ENCODE measurements at regions not wholly inside any gene's neighbourhood (a gene's known extent, or its start where the extent isn't known, plus 50 kb on each side); places are given as distances from the start of the nearest gene placed in this dataset.

DNA sequence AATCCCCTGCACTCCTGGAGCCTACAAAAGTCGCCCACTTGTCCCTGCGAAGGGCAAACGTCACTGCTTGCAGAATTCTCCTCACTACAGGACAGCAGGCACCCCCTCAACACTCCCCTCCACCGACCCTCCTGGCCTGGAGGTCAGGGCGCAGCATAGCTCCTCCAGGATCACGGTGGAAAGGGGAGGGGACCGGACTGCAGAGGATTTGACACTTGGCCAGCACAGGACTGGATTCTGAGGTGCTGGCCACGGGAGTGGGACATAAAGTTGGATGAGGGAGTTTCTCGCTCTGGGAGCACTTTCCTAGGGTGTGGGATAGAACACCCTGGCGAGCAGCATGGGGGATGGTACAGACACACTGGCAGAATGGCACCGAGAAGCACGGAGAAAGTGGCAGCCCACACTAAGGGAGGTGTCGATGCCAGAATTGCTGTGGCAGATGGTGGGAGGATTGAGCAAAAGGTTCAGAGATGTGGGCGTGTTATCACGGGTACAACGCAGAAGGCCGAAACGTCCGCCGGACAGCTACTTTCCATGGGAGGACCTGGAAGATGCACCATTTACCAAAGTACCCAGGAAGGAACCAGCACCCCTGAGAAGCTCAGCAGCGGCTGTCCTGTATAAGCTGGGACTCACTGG, 51.4 kb upstream of the DIO3 start:
- H3K27me3 ChIP-seq: no peaks in the 10 kb centered on the region
- H3K36me3 ChIP-seq: no peaks in the 10 kb centered on the region
- TF ChIP-seq, protein P1, sequence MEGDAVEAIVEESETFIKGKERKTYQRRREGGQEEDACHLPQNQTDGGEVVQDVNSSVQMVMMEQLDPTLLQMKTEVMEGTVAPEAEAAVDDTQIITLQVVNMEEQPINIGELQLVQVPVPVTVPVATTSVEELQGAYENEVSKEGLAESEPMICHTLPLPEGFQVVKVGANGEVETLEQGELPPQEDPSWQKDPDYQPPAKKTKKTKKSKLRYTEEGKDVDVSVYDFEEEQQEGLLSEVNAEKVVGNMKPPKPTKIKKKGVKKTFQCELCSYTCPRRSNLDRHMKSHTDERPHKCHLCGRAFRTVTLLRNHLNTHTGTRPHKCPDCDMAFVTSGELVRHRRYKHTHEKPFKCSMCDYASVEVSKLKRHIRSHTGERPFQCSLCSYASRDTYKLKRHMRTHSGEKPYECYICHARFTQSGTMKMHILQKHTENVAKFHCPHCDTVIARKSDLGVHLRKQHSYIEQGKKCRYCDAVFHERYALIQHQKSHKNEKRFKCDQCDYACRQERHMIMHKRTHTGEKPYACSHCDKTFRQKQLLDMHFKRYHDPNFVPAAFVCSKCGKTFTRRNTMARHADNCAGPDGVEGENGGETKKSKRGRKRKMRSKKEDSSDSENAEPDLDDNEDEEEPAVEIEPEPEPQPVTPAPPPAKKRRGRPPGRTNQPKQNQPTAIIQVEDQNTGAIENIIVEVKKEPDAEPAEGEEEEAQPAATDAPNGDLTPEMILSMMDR (IDR thresholded peaks at IDR 0.05): no peak
- H3K9me3 ChIP-seq: no peaks in the 10 kb centered on the region
- no peaks in the 10 kb centered on the region for H3K4me1 ChIP-seq (ENCODE audit: control insufficient read depth in 1 of 2, insufficient read depth in 1 of 2, low read depth in 1 of 2, low read length in 1 of 2)
- H3K27ac ChIP-seq: no peak overlapping the region
- no peak overlapping the region for H3K4me3 ChIP-seq (ENCODE audit: low read depth in 1 of 2, low read length in 1 of 2)

DNA sequence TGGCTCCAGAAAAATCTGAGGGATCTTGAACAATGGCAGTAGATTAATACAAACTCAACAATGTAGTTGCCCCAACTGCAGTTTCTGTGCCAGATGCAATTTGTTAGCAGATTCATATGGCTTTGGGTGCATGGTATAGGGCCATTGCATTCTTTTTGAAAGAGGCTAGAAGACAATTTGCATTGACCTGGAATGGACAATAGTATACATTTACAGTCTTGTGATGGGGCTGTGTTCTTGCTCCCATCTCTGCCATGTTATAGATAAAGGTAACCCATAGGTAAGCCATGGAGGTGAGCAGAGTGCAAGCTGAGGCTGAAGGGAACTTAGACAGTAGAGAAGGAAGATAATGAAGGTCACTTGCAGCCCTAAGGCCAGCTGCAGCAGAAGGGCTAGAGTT, 50.1 kb upstream of the DIO3 start:
- Histone ChIP-seq H3K9me3 (no peaks in the 10 kb centered on the region), H3K4me1 (ENCODE audit: control insufficient read depth in 1 of 2, insufficient read depth in 1 of 2, low read depth in 1 of 2, low read length in 1 of 2) (no peaks in the 10 kb centered on the region), H3K36me3 (no peaks in the 10 kb centered on the region), H3K4me3 (ENCODE audit: low read depth in 1 of 2, low read length in 1 of 2) (no peak overlapping the region), H3K27ac (no peak overlapping the region), H3K27me3 (no peaks in the 10 kb centered on the region)
- TF ChIP-seq, protein P1 (IDR thresholded peaks at IDR 0.05): no peak
